GM13977 (cell line): ENCODE measurements at regions not wholly inside any gene's neighbourhood (a gene's known extent, or its start where the extent isn't known, plus 50 kb on each side); places are given as distances from the start of the nearest gene placed in this dataset.
A peak's percentile ranks its signal among the peaks of the same experiment; 100 is the strongest.

Source experiments
- DNase-seq: peaks from one replicate; pipeline ENCODE4 v3.0.0; 2012; ENCODE audit warnings: low spot score
- CTCF ChIP-seq: IDR thresholded peaks from 2 replicates; pipeline ENCODE4 v1.5.1; 2012; ENCODE audit warnings: mild to moderate bottlenecking, control low read depth; ENCODE audit not compliant: insufficient read depth; ENCODE audit errors: extremely low read depth, missing control alignments
- in situ Hi-C: fragments of 300-500 bp; cut with MboI; formaldehyde crosslinking; loops from one replicate; pipeline ENCODE4 v1.12.0; 2022; ENCODE audit warnings: low sequenced_read_pairs, low pct_unique_long_range_greater_than_20kb, mixed read lengths, inconsistent platforms; ENCODE audit not compliant: unreplicated experiment

DNA sequence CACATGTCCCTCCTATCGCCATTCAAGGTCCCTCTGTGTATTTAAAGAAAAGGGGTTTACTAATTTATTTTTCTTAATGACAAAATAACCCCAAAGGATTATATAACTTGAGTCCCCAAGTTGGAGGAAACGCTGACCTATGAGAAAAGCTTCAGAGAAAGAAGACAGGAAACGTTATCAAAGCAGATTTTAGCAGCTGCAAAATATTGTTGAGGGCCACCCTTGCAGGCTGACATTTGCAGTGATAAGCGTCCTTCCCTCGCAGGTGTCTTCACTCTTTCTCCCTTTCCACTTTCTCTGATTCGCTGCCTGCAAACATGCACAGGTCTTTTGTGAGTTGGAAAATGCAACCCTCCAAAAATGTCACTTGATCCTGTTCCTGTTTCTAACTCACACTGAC lies 103.2 kb upstream of the RIPOR2 start:
- no peak for DNase-seq
- in situ Hi-C loops = no loop called here
- TF ChIP-seq CTCF = no peak

GRCh38 chr6:25041485-25042035 lies 105.8 kb upstream of the RIPOR2 start:
- in situ Hi-C loops = no loop called here
- TF ChIP-seq CTCF = no peak
- DNase-seq = no peak

- no peak for TF ChIP-seq CTCF
- in situ Hi-C loops = no loop called here
- DNase-seq = no peak
Observed at GRCh38 chr6:25042036-25042521, 106.3 kb upstream of the RIPOR2 start.

DNA sequence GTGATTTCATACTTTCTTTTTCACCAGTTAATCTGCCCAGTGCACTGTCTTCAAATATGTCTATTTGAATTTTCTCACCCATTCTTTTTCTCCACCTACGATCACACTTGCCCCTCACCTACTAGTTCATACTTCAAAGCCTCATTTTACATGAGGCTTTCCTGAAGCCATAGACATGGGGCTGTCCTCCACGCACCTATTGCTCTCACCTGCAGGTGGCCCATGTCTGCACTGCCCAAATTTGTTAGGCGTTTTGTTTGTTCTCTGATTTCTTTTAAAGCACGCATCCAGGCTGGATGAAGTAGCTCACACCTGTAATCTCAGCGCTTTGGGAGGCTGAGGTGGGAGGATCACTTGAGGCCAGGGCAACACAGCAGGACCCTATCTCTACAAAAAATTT lies 106.8 kb upstream of the RIPOR2 start:
- peak; percentile 27 for TF ChIP-seq CTCF
- DNase-seq = no peak
- in situ Hi-C loops = no loop called here

- no peak for DNase-seq
- TF ChIP-seq CTCF = no peak
- in situ Hi-C loops = no loop called here
Observed at GRCh38 chr6:25042984-25043725, 107.4 kb upstream of the RIPOR2 start.

GRCh38 chr6:25043892-25044291 lies 108.1 kb upstream of the RIPOR2 start:
- TF ChIP-seq CTCF = no peak
- in situ Hi-C loops = no loop called here
- no peak for DNase-seq

DNA sequence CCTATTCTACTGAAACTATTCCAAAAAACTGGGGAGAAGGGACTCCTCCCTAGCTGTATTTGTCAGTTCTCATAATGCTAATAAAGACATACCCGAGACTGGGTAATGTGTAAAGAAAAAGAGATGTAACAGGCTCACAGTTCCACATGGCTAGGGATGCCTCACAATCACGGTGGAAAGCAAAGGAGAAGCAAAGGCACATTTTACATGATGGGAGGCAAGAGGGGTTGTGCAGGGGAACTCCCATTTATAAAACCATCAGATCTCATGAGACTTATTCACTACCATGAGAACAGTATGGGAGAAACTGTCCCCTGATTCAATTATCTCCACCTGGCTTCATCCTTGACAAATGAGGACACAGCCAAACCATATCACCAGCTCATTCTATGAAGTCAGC lies 111.2 kb upstream of the RIPOR2 start:
- in situ Hi-C loops = no loop called here
- no peak for TF ChIP-seq CTCF

More for the DNA sequence above, 111.2 kb upstream of the RIPOR2 start:
- no peak for DNase-seq
